GM19035 (cell line): ENCODE measurements at regions not wholly inside any gene's neighbourhood (a gene's known extent, or its start where the extent isn't known, plus 50 kb on each side); places are given as distances from the start of the nearest gene placed in this dataset.

Experiments
- ATAC-seq: cut with Tn5 transposase; IDR thresholded peaks from one replicate; pipeline ENCODE4 v1.9.1; 2021; ENCODE audit not compliant: unreplicated experiment

DNA sequence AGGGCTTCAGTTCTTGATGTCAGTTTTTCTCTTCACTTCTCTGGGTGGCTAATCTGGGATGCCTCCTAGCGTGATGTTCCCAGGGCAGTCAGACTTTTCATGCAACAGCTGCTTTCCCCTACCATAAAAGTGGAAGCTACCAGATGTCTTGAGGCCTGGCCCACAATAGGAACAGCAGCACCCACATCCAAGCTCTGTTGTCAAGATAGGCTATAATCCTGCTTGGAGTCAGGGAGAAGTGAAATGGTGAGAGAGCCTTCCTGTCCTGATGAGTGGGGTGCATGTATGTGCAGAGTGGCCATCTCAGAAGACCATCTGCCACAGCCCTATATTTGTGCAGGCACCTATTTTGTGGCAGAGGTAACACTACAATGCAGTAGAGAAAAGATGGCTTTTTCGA is 108.0 kb downstream of the HTR5A start:
- no peak for ATAC-seq

DNA sequence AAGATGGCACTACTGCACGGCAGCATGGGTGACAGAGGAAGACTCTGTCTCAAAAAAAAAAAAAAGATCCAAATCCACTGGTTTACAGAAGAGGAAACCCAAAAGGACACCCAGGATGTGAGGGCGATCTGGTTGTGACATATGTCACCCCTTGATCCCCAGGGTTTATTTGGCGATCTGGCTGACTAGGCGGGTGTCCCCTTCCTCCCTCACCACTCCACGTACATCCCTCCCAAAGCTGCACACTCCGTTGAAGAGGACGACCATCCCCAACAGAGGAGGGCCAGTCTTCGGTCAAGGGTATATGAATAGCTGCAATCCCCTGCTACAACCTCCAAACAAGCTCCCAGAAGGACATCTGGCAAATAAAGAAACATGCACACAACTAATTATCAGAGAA is 111.6 kb downstream of the HTR5A start:
- ATAC-seq, result no peak

DNA sequence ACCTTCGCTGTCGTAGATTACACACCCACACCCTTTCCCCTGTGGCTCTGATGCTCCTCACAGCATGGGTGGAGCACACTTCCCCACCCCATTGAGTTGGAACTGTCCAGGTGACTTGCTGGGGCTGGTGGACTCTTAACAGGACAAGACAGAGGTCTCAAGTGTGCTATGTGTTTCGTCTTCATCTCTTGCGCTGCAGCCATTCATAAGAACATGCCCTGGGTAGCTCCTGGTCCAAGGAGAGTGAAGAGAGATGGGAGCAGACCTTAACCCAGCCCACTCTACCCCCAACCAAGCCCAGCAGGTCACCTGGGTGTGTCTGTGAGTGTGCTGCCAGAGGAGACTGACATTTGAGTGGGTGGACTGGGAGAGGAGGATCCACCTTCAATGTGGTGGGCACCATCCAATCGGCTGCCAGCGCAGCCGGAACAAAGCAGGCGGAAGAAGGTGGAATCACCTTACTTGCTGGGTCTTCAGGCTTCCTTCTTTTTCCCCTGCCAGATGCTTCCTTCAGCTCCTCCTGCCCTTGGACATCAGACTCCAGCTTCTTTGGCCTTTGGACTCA is 112.4 kb downstream of the HTR5A start:
- no peak for ATAC-seq

DNA sequence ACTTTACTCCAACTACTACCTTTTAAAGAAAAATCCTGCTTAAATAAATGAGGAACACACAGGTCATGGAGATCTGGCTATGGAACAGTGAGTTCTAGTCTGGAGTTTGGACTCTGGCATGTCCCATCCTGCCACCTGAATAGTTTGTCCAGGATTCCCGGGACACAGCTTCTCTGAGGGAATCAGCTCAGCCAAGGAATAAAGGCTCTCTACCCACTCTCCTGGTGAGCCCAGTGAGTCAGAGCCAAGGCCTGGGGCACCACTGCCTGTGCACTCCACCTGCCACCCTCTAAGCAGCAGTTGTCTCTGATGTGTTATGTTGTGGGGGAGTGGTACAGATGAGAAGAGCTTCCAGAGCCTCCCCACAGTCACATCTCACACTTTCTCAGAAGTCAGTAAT is 113.5 kb downstream of the HTR5A start:
- no peak for ATAC-seq

DNA sequence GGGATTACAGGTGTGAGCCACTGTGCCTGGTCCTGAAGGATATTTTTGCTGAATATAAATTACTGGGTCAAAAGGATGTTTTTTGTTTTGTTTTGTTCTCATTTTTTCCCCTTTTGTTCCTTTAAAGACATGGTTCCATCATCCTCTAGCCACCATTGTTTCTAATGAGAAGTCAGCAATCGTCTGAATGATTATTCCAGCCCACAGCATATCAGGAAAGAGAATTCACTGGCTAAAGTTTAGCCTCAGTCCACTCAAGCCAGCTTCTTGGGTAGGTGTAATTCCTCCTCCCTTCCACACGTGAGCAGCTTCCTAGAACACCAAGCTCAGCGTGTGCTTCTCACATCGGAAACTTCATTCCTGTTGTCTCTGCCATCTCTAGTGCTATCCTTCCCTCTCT is 112.8 kb upstream of the INSIG1 start:
- ATAC-seq, result no peak

DNA sequence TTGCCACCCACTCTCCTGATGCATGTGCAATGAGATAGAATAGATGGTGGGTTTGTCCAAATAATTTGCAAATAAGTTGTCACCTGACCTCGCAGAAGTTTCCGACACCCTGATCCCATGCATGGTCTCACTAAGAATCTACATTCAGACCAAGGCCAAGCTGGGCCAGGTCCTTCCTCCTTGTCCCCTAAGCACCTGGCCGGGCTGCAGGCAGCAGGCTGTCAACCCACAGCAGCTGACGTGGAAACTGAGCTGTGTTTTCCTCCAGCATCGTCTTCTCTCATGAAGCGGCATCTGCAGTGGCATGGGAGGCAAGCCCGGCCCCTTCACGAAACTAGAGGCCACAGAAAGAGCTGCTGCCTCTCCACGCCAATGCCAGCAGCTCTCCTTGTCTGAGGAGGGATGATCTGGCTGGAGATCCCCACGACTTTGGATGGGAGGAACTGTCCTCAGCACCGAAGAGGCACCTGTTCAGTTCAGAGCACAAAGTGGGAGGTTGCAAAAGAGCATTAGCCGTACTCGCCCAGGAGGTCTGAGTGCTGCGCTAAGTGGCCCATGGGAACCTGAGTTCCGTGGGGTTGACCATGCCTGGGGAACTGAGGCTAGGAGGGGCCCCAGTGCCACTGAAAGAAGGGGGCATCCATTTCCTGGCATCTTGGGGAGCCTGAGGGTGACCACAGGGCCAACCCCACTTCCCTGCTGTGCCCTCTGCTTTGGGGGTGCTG is 110.5 kb upstream of the INSIG1 start:
- no peak for ATAC-seq

DNA sequence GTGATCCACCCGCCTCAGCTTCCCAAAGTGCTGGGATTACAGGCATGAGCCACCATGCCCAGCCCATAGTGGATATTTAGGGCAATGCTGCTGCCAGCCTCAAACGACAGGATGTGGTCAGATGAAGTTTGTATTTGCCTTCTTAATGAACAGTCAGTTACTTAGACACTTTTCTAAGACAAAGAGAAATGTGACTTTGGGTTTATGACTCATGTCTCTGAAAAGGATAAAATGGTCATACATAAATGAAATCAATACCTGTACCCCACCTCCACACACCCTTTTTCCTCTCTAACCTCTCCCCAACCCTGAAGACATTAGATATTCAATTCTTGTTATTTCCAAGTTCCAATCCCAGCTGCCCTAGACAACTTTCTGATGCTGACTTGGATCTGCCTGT is 109.3 kb upstream of the INSIG1 start:
- no peak for ATAC-seq

DNA sequence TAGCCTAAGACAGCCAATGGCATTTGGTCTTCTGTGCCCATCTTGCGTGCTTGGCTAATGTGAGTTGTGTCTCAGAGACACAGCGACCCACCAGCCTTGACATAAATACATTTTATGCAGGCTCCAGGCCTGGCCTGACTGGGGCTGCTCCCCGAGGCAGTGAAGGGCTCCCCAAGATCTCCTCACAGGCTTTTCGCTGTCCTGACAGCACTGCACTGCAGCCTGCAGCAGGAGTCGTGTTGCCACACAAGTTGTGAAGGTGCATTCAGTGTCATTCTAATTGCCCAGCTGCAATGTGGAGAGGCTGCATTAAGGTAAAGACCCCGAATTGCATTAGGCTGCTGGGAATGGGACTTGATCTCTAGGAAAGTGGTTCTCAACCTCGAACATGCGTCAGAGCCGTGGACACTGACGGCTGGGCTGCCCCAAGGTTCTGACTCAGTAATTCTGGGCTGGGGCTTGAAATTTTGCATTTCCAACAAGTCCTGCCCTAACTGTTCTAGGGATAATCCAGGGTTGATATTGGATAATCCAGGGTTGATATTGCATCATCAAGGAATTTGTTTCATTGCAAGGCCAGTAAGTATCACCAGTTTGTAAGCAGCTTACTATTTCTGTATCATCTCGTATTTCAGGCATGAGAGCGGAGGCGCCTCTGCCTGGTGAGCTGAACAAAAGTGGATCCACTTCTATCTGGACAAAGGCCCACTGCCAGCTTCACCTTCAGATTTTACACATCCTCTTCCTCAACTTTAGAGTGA is 108.7 kb upstream of the INSIG1 start:
- no peak for ATAC-seq

DNA sequence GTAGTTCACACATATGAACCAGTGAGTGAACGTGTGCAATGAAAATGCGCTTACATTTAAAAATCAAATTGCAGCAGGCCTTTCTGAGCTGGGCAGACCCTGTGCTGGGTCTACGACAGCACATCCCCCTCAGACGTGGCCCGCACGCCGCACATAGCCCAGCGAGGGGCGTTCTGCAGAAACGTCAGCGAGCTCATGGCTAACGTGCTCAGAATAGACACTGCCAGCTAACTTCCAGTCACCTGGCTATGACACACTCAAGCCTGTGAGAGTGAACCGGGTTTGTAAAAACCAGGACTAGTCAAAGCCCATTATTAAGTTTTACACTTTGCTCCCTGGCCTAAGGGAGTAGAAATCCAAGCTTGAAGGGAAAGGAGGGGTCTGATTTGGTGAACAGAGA is 108.1 kb upstream of the INSIG1 start:
- ATAC-seq, result no peak

DNA sequence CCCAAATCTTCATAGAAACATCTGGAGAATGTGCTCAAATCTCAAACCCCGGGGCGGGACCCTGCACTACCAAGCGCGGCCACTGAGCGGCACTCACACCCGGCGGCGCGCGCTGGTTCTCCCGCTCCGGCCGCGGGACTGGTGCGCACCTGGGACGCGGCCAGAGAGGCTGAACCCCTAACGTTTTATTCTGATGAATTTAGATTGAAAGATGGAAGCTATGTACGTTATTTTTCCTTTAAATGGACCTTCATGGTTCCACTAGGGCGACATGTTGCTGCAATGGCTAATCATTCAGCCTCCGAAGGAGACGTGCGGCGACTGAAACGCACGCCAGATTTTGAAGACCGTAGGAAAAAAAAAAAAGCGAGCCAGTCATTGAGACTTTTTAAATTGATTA is 107.0 kb upstream of the INSIG1 start:
- peak; percentile 42 for ATAC-seq

DNA sequence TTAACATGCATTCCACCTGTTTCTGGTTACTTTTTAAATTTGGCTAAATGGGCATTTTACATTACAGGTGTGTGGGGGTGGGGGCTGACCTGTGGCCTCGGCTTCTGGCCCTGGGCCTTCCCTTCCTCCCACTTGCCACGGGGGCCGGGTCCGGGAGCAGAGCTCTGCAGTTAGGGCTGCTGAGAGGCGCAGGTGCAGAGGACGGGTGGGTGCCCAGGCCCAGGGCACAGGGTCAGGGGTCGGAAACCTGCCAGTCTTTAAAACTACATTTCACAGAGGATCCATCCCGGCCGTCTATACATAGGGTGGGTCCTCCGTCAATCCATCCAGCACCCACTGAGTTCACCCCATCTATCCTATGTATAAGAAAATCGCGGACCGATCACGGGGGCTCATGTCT is 106.5 kb upstream of the INSIG1 start:
- ATAC-seq, result no peak

DNA sequence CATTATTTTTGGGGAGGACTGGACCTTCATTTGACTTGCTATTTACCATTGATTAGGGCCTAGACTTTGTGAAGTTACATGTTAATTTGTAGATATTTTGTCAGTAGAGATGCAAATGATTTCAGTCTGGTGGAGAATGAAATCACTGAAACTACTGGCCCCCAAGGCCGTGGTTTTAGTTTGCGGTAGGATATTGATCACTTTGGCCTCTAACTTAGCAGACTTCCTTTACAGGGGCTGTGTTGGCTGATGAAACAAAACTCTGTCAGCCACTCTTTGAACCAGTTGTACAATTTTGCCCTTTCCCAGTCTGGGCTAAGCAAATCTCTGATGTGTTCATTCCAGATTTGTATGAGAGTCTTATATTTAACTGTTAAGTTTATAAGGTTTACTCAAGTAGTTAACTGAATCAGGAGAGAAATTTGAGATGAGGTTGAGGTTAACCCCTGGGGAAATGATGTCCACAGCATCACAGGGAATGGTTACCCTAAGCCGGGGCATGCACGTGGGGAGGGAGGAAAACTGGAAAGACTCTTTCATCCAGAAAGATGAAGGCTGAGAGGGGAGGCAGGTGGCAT is 105.7 kb upstream of the INSIG1 start:
- peak; percentile 87 for ATAC-seq

DNA sequence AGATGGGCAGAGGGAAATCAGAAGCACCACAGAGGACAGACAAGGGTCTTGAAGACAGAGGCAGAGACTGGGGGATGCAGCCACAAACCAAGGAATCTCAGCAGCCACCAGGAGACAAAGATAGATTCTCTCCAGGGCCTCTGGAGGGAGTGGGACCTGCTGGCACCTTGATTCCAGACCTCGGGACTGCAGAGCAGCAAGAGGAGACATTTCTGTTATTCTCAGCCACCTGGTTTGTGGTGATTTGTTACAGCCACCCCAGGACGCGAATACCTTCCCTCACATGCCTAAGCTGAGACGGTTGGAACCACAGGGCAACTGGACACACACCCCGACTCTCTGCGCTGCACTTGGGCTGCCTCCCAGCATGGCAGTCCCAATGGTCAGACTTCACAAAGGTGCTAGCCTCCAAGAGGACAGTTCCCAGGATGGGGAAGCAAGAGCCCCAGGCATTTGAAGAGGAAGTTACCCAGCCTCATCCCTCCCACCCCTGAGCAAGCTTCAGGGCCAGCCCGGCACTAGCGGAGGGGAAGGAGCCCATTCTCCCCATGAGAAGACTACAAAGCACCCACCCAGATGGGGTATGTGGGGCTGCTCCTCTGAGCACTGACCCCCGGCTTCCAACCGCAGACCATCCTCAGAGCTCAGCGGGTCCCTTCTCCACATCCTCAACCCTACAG is 104.6 kb upstream of the INSIG1 start:
- no peak for ATAC-seq

DNA sequence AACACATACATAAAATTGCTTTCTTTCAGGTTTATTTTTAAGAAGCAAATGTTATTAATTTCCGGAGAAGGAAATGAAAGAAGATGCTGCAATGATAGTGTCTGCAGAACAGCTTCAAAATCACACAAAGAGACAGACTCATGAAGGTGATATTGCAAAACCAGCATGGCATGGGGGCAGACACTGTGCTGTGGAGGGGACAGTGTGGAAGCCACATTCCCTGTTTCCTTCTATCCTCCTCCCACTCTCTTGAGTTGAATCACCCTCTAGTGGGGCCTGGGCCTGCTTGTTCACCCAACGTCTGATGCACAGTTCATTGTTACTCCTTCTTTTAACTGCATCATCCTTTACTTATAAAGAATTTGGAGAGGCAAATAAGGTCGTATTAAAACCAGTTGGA is 104.0 kb upstream of the INSIG1 start:
- no peak for ATAC-seq

DNA sequence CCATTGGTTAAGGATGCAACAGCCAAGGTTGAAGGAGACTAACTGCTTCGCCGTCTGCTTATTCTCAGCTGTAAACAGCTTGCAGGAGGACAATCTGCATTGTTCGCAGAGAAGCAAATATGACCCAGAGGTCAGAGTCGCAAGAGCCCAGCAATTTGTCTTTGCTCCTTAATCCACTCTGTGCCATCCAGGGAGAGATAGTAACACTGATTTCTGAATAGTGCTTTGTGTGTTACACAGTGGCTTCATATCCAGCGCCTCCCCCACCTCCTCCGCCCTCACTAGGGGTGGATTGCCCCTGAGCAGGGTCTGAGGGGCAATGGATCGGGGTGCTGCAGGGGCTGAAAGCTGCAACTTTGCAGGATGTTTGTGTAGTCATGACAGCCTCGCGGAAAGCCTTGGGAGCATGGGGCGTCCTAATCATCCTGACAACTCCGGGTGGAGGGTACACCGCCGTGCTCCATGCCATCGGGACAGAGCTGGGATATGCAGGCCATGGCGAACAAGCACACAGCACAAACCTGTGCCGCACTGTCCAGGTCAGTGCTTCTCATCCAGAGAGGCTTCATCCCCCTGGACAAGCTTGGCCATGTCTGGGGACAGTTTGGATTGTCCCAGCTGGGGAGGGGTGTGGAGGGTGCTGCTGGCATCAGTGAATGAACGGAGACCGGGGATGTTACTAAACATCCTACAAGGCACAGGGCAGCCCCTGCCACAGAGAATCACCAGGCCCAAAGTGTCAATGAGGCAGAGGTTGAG is 103.1 kb upstream of the INSIG1 start:
- no peak for ATAC-seq

DNA sequence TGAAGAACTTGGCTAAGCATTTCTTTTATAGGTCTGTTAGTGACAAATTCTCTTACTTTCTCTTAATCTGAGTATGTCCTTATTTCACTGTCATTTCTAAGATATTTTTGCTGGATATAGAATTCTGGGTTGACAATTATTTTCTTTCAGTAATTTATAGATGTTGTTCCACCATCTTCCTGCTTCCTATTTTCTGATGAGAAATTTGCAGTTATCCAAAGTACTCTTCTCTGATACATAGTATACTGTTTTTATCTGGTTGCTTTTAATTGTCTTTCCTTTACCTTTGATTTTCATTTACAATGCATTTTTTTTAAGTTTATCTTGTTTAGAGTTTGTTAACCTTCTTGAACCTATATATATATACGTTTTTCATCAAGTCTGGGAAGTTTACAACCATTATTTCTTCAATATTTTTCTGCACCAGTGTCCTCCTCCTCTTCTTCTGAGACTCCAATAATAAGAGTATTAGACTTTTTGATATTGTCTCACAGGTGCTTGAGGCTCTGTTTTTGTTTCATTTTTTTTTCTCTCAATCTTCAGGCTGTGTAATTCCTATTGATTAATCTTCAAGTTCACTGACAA is 101.6 kb upstream of the INSIG1 start:
- ATAC-seq, result no peak

DNA sequence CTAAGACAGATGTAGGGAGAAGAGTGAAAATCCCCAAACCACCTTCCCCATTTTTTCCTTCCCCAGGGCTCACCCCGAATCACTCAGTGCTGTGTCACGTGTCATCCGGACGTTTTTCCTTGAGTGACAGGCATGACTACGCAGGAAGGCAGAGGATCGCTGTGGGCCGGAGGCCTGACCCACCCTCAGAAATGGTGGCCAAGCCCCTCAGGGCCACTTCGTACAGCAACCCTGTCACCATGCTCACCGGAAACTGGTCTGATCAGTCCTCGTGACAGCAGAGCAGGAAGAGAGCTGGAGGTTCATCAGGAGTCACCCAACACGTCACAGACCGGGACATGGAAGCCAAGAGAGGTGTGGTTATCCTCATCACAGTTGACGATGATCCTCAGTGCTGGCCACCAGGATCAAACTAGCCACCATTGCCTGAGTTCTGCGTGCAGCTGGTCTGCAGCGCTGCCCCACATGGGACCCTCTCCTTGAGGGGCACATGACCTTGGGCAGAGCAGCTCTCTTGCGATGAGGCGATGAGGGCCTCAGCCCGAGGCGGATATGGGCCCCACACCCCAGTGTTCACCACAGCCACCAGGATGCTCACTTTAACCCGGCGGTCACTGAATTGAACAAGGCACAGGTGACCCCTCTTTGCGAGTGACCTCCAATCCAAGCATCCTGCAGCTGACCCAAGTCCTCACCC is 99.3 kb upstream of the INSIG1 start:
- ATAC-seq, result no peak

DNA sequence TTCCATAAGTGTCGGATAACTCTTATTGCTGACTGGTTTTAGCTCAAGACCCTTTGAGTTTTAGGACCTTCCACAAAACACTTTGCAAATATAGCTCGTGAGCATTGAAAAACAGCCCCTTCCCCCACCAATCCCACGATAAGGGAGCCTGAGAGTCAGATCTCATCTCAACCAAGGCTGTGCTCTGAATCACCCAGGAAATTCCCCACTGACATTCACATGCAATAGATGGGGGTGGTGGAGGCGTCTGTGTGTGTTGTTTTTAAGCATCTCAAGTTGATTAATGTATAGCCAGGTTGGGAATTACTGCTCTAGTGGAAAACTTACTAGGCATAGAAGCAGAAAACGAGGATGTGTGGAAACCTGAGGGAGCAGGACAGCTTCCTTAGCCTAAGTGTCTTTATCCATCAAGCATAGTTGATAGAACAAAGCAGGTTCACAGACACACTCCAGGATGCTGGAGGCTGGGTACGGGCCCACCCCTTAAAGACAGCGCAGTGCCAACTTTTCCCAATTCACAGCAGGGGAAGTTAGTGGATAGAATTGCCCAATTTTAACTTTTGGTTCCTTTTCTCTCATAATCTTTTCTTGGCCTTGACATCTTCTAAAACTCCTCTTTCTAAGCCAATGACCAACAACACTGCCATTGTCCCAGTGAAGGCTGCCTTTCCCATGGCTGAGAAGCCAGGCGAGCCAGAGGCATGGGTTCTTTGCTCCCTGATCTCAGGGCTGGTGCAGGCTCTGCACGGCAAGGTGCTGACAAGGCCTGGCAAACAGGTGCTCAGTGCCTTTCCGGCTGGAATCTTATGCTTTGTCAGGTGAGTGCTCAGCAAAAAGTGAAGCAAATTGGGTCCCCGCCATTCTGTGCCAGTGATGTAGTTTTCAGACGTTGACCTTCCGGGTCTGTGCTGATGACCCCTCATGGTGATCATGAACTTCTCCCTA is 98.5 kb upstream of the INSIG1 start:
- ATAC-seq, result peak; percentile 59
